Gastroesophageal sphincter (tissue), 4 donors: ENCODE measurements at regions not wholly inside any gene's neighbourhood (a gene's known extent, or its start where the extent isn't known, plus 50 kb on each side); places are given as distances from the start of the nearest gene placed in this dataset.

Experiments
- ATAC-seq: fragments of 150-250 bp; one replicate; pipeline ENCODE4 v1.9.1; 2016; ENCODE audit warnings: mild to moderate bottlenecking, moderate library complexity
- H3K27ac ChIP-seq, 4 donors: fragments of 200-600 bp; sonication (generic) in 3 of 4; 1 replicate in 3 of 4; 2 replicates in 1 of 4; pipeline ENCODE4 v1.5.1; 2016 to 2019
- H3K27me3 ChIP-seq: fragments of 200-600 bp; sonication (generic); one replicate; pipeline ENCODE4 v1.5.1; 2019
- H3K36me3 ChIP-seq, 2 donors: fragments of 200-600 bp; sonication (generic); one replicate each; pipeline ENCODE4 v1.5.1; 2019; ENCODE audit warnings: control low read depth in 1 of 2
- H3K4me1 ChIP-seq, 3 donors: fragments of 200-600 bp; sonication (generic); 1 replicate in 2 of 3; 2 replicates in 1 of 3; pipeline ENCODE4 v1.5.1; 2016 to 2019; ENCODE audit warnings: control low read depth in 2 of 3
- H3K4me3 ChIP-seq, 2 donors: fragments of 200-600 bp; sonication (generic); one replicate each; pipeline ENCODE4 v1.5.1; 2019; ENCODE audit warnings: mild to moderate bottlenecking in 1 of 2, moderate library complexity in 1 of 2
- H3K9me3 ChIP-seq, 3 donors: fragments of 200-600 bp; sonication (generic); one replicate each; pipeline ENCODE4 v1.5.1; 2017 to 2019; ENCODE audit warnings: control low read depth in 2 of 3
- CTCF ChIP-seq, 4 experiments: fragments of 200-600 bp in 2 of 4; fragments of 450-650 bp in 2 of 4; sonication (generic) in 1 of 4; IDR thresholded peaks; one replicate each; pipeline ENCODE4 v1.5.1; 2017 to 2019; ENCODE audit warnings: antibody characterized with exemption in 4 of 4, mild to moderate bottlenecking in 2 of 4, moderate library complexity in 2 of 4
- EP300 ChIP-seq: sonication (generic); formaldehyde crosslinking; IDR thresholded peaks from one replicate; pipeline ENCODE4 v1.6.1; 2017; ENCODE audit warnings: antibody characterized with exemption, mild to moderate bottlenecking
- POLR2A ChIP-seq, 2 donors: fragments of 450-650 bp; IDR thresholded peaks; one replicate each; pipeline ENCODE4 v1.6.1; 2017; ENCODE audit warnings: antibody characterized with exemption in 2 of 2, mild to moderate bottlenecking in 2 of 2, moderate library complexity in 1 of 2
- POLR2AphosphoS5 ChIP-seq: sonication (generic); formaldehyde crosslinking; IDR thresholded peaks from one replicate; pipeline ENCODE4 v1.6.1; 2017; ENCODE audit warnings: antibody characterized with exemption
- WGBS, 2 donors: methylation state at CpG; one replicate each; pipeline ENCODE4 v1.1.5; 2018; ENCODE audit warnings: low coverage in 1 of 2; 5-methylcytosine and 5-hydroxymethylcytosine counted together

- Histone ChIP-seq H3K27me3 (no peaks in the 10 kb centered on the region), H3K4me1 (no peaks in the 10 kb centered on the region), H3K27ac (no peak overlapping the region), H3K9me3 (peaks cover 0 to 12% (median 0%) of the 10 kb centered on the region in 3 donors), H3K36me3 (no peaks in the 10 kb centered on the region), H3K4me3 (no peak overlapping the region)
- TF ChIP-seq POLR2AphosphoS5 (no peak), EP300 (no peak), CTCF (IDR thresholded peaks at IDR 0.05) (no peak), POLR2A (IDR thresholded peaks at IDR 0.05) (no peak)
- WGBS, 2 donors, result 89 to 91% methylated on average over 6 to 7 of the region's 8 CpGs
- no peak for ATAC-seq
These were observed 462.0 kb upstream of the MGMT start for GRCh38 chr10:129005080-129005479.

GRCh38 chr10:129005804-129006203, 461.2 kb upstream of the MGMT start:
- Histone ChIP-seq H3K4me3 (no peak overlapping the region), H3K27ac (no peak overlapping the region), H3K4me1 (no peaks in the 10 kb centered on the region), H3K36me3 (no peaks in the 10 kb centered on the region), H3K27me3 (no peaks in the 10 kb centered on the region), H3K9me3 (peaks cover 0 to 12% (median 0%) of the 10 kb centered on the region in 3 donors)
- no peak for ATAC-seq
- TF ChIP-seq CTCF (IDR thresholded peaks at IDR 0.05) (no peak), EP300 (no peak), POLR2AphosphoS5 (no peak), POLR2A (IDR thresholded peaks at IDR 0.05) (no peak)
- 80% methylated on average over 2 of the region's 3 CpGs; no CpG with 5 or more reads in 1 of the 2 donors for WGBS, 2 donors

- no peak for ATAC-seq
- H3K9me3 ChIP-seq, result no peaks in the 10 kb centered on the region
- 90 to 96% methylated on average over 3 to 6 of the region's 6 CpGs for WGBS, 2 donors
These were observed 448.5 kb upstream of the MGMT start for GRCh38 chr10:129018511-129018910.

GRCh38 chr10:129020651-129021330, 446.2 kb upstream of the MGMT start:
- Histone ChIP-seq H3K36me3 (no peaks in the 10 kb centered on the region), H3K27ac (peak overlapping the region in 2 of 4 donors; percentile 32 to 39), H3K27me3 (peaks cover 29% of the 10 kb centered on the region), H3K4me3 (no peak overlapping the region), H3K9me3 (no peaks in the 10 kb centered on the region), H3K4me1 (peaks cover 0 to 12% (median 4%) of the 10 kb centered on the region in 3 donors)
- TF ChIP-seq CTCF (IDR thresholded peaks at IDR 0.05) (no peak), POLR2AphosphoS5 (no peak), POLR2A (IDR thresholded peaks at IDR 0.05) (no peak), EP300 (no peak)
- WGBS, 2 donors, result 53 to 64% methylated on average over 6 of the region's 8 CpGs
- no peak for ATAC-seq

More at GRCh38 chr10:129018511-129018910, 448.5 kb upstream of the MGMT start:
- H3K4me1 ChIP-seq, result peaks cover 0 to 12% (median 4%) of the 10 kb centered on the region in 3 donors
- no peaks in the 10 kb centered on the region for H3K36me3 ChIP-seq
- H3K4me3 ChIP-seq, result no peak overlapping the region
- no peak for TF ChIP-seq CTCF (IDR thresholded peaks at IDR 0.05)
- no peak for TF ChIP-seq EP300
- no peak for TF ChIP-seq POLR2A (IDR thresholded peaks at IDR 0.05)
- no peak for TF ChIP-seq POLR2AphosphoS5
- no peak overlapping the region for H3K27ac ChIP-seq
- H3K27me3 ChIP-seq, result peaks cover 10% of the 10 kb centered on the region
